ENCODE measurements at regions not wholly inside any gene's neighbourhood (a gene's known extent, or its start where the extent isn't known, plus 50 kb on each side); places are given as distances from the start of the nearest gene placed in this dataset.

- Histone ChIP-seq H3K36me3 (ENCODE audit: control insufficient read depth in 1 of 2, insufficient read depth in 2 of 2, low read length in 2 of 2) (no peaks in the 10 kb centered on the region; a peak in 1 of 4 replicates), H3K4me1 (ENCODE audit: control insufficient read depth in 1 of 2, insufficient read depth in 2 of 2, low read length in 2 of 2) (no peaks in the 10 kb centered on the region), H3K9me2 (ENCODE audit: insufficient read depth) (no peaks in the 10 kb centered on the region), H3K27me3 (ENCODE audit: insufficient read depth, low read length) (no peaks in the 10 kb centered on the region), H3K27ac (ENCODE audit: low read depth, low read length) (no peak overlapping the region), H2AFZ (ENCODE audit: low read depth, low read length, poor library complexity, severe bottlenecking) (no peak overlapping the region), H3K4me2 (ENCODE audit: low read length) (no peak overlapping the region), H3K9me3 (ENCODE audit: control insufficient read depth in 1 of 2, insufficient read depth in 1 of 2, low read depth in 1 of 2, low read length in 2 of 2) (no peaks in the 10 kb centered on the region; a peak in 1 of 4 replicates), H4K20me1 (ENCODE audit: insufficient read depth) (no peaks in the 10 kb centered on the region), H3K9ac (ENCODE audit: low read length) (no peak overlapping the region), H3K4me3 (replicated peaks in 1 of 2; ENCODE audit: low read depth in 1 of 2, low read length in 2 of 2) (no peak overlapping the region), H3K79me2 (ENCODE audit: insufficient read depth, low read length) (no peaks in the 10 kb centered on the region)
- BruUV-seq (replicated peaks) = no TSS peak
- TF ChIP-seq JUND (IDR thresholded peaks at IDR 0.05) = no peak
- no peak for TF ChIP-seq POLR2AphosphoS5 (IDR thresholded peaks at IDR 0.05; ENCODE audit: low read depth, low read length)
- no peak for TF ChIP-seq CEBPB (IDR thresholded peaks at IDR 0.05; ENCODE audit: low read depth)
- TF ChIP-seq SIN3A (IDR thresholded peaks at IDR 0.05; ENCODE audit: low read depth) = no peak
- no peak for TF ChIP-seq TCF7L2 (IDR thresholded peaks at IDR 0.05; ENCODE audit: borderline replicate concordance, extremely low read depth, insufficient read depth, insufficient read length)
- no peak for TF ChIP-seq ELF1 (IDR thresholded peaks at IDR 0.05; ENCODE audit: borderline replicate concordance, low read depth)
- no peak for TF ChIP-seq EZH2 (IDR thresholded peaks at IDR 0.05)
- TF ChIP-seq SRF (IDR thresholded peaks at IDR 0.05; ENCODE audit: low read depth) = no peak
- TF ChIP-seq ZBTB33 (IDR thresholded peaks at IDR 0.05; ENCODE audit: extremely low read depth, insufficient replicate concordance, low read length) = no peak
- no peak for TF ChIP-seq CTCF (IDR thresholded peaks at IDR 0.05 in 2 of 3, conservative IDR thresholded peaks at IDR 0.05 in 1 of 3; ENCODE audit: borderline replicate concordance in 1 of 3, insufficient read depth in 1 of 3, low read depth in 2 of 3, low read length in 2 of 3)
- TF ChIP-seq ZNF274 (IDR thresholded peaks at IDR 0.05; ENCODE audit: low read depth, low read length) = no peak
- TF ChIP-seq SP1 (IDR thresholded peaks at IDR 0.05; ENCODE audit: low read depth) = no peak
- no peak for TF ChIP-seq YY1 (IDR thresholded peaks at IDR 0.05; ENCODE audit: extremely low read depth, insufficient replicate concordance, low read depth, low read length)
- no peak for TF ChIP-seq REST (IDR thresholded peaks at IDR 0.05; ENCODE audit: low read depth)
- no peak for TF ChIP-seq CBX3 (IDR thresholded peaks at IDR 0.05; ENCODE audit: low read depth)
- no peak for TF ChIP-seq FOSL1 (IDR thresholded peaks at IDR 0.05; ENCODE audit: low read depth)
- no peak for TF ChIP-seq EZH2phosphoT487 (IDR thresholded peaks at IDR 0.05; ENCODE audit: borderline replicate concordance)
- no peak for TF ChIP-seq ATF3 (IDR thresholded peaks at IDR 0.05)
- no peak for ATAC-seq
- intact Hi-C loops (cut with micrococcal nuclease) = no loop called here
- CTCF ChIA-PET = no interaction called here
- POLR2A ChIA-PET = no interaction called here
- RAD21 ChIA-PET (ENCODE audit: low non-redundant PET in 1 of 2, low total read pairs in 2 of 2, uncharacterized antibody in 2 of 2, unreplicated experiment in 2 of 2) = no interaction called here
- no peak for DNase-seq (ENCODE audit: low read depth, low spot score)
These were observed 269.4 kb downstream of the TDRD15 start for GRCh38 chr2:21393173-21393572.
